ENCODE measurements at regions not wholly inside any gene's neighbourhood (a gene's known extent, or its start where the extent isn't known, plus 50 kb on each side); places are given as distances from the start of the nearest gene placed in this dataset.

GRCh38 chr4:174036111-174036510, 247.4 kb downstream of the FBXO8 start:
- TF ChIP-seq, protein P1, sequence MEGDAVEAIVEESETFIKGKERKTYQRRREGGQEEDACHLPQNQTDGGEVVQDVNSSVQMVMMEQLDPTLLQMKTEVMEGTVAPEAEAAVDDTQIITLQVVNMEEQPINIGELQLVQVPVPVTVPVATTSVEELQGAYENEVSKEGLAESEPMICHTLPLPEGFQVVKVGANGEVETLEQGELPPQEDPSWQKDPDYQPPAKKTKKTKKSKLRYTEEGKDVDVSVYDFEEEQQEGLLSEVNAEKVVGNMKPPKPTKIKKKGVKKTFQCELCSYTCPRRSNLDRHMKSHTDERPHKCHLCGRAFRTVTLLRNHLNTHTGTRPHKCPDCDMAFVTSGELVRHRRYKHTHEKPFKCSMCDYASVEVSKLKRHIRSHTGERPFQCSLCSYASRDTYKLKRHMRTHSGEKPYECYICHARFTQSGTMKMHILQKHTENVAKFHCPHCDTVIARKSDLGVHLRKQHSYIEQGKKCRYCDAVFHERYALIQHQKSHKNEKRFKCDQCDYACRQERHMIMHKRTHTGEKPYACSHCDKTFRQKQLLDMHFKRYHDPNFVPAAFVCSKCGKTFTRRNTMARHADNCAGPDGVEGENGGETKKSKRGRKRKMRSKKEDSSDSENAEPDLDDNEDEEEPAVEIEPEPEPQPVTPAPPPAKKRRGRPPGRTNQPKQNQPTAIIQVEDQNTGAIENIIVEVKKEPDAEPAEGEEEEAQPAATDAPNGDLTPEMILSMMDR (IDR thresholded peaks at IDR 0.05; ENCODE audit: insufficient read depth, low read length, missing control alignments), result no peak
- ChIA-PET CTCF (interaction anchor here (1.1 to 1.6 kb wide), 2 partner anchors 284 to 530 kb away, joined by 3 to 5 read pairs; no protein-coding TSS in a partner anchor), POLR2A (no interaction called here)
- no peak for DNase-seq (ENCODE audit: low read depth, low spot score)
- H3K4me3 ChIP-seq (ENCODE audit: low read depth, low read length), result no peak overlapping the region

- POLR2A ChIA-PET, result no interaction called here
- H3K4me3 ChIP-seq (ENCODE audit: low read depth, low read length), result no peak overlapping the region
- no peak for DNase-seq (ENCODE audit: low read depth, low spot score)
- TF ChIP-seq, protein P1 (IDR thresholded peaks at IDR 0.05; ENCODE audit: insufficient read depth, low read length, missing control alignments), result no peak
- CTCF ChIA-PET, result no interaction called here
These were observed 259.8 kb downstream of the FBXO8 start for GRCh38 chr4:174023641-174024040.

- DNase-seq (ENCODE audit: low read depth, low spot score), result no peak
- no peak overlapping the region for H3K4me3 ChIP-seq (ENCODE audit: low read depth, low read length)
- TF ChIP-seq, protein P1 (IDR thresholded peaks at IDR 0.05; ENCODE audit: insufficient read depth, low read length, missing control alignments), result no peak
- ChIA-PET POLR2A (no interaction called here), CTCF (no interaction called here)
These were observed 265.2 kb downstream of the FBXO8 start for GRCh38 chr4:174018236-174018635.

DNA sequence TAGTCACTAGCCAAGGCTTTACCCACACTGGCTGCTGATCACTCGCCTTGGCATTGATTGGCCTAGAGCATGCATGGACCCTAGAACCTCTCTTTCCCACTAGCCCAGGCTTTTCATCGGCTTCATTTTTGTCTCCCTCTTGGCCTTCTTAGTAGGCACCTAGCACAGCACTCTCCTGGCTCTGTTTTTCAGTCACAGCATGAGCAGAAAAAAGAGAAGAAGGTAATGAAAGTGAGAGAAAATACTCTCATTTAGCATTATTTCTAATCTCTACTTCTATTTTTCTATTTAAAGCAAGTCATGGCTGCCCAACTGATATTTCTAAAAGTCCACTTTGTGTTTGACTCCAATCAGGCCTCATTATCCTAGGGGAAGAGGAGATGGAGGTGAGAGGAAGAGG, 267.2 kb downstream of the FBXO8 start:
- TF ChIP-seq, protein P1 (IDR thresholded peaks at IDR 0.05; ENCODE audit: insufficient read depth, low read length, missing control alignments), result no peak
- ChIA-PET POLR2A (no interaction called here), CTCF (no interaction called here)
- H3K4me3 ChIP-seq (ENCODE audit: low read depth, low read length), result no peak overlapping the region
- DNase-seq (ENCODE audit: low read depth, low spot score), result no peak

DNA sequence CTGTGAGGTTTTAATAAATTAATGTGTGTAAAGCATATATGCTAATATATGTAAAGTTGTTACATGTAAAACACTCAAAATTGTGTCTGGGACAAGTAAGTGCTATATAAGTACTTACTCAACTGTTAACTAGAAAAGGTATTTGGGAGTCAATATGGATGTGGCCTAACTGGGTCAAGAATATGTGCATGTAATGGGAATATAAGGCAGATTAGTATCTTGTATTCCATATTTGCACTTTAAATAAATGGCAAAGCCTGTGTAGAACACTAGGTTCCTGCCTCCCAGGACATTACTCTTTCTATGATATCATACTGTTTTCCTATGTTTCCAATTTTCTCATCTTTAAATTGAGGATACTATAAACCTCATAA, 270.6 kb downstream of the FBXO8 start:
- no peak for DNase-seq (ENCODE audit: low read depth, low spot score)

DNA sequence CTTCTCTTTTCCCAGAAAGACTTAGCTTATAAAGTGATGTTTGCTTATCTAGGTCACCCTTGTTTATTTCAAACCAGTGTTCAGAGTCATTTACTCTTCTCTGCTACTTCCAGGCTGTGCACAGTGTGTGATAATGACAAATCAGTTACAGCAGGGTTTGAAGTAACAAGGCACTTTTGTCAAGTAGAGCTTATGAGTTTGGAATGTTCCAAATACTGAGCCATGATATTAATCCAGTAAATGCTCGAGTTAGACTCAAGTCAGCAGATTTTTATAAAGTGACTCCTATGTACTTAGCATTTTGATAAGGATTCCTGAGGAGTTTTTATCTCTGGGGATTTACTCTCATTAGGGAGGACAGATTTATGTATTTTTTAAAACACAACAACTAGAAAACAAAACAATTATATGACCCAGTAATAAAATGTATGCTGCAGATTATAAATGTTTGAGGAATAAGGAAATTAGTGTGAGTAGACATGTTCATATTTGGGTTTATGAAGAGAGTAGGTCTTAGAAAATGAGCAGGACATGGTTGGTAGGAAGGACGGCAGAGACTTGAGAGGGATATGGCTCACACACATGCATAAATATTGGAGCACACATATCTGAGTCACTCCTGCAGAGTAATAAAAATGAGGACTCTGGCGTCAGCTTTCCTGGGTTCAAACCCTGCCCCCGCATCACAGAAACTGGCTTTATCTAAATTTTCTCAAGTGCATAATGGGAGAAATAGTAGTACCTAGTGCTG, 271.2 kb downstream of the FBXO8 start:
- POLR2A ChIA-PET, result no interaction called here
- DNase-seq (ENCODE audit: low read depth, low spot score), result no peak
- H3K4me3 ChIP-seq (ENCODE audit: low read depth, low read length), result no peak overlapping the region
- CTCF ChIA-PET, result no interaction called here
- TF ChIP-seq, protein P1 (IDR thresholded peaks at IDR 0.05; ENCODE audit: insufficient read depth, low read length, missing control alignments), result no peak

More for the DNA sequence above, 270.6 kb downstream of the FBXO8 start:
- POLR2A ChIA-PET, result no interaction called here
- TF ChIP-seq, protein P1 (IDR thresholded peaks at IDR 0.05; ENCODE audit: insufficient read depth, low read length, missing control alignments), result no peak
- CTCF ChIA-PET, result no interaction called here
- H3K4me3 ChIP-seq (ENCODE audit: low read depth, low read length), result no peak overlapping the region

All from AG04449 (cell line).